Stimulated activated CD8-positive, alpha-beta memory T cell treated with anti-CD3 and anti-CD28 coated beads, Interleukin-4, amount 100 ng/mL, for 48 hours (primary cell): ENCODE measurements at regions not wholly inside any gene's neighbourhood (a gene's known extent, or its start where the extent isn't known, plus 50 kb on each side); places are given as distances from the start of the nearest gene placed in this dataset.

ENCODE experiments used
- DNase-seq: peaks from one replicate; pipeline ENCODE4 v3.0.0-alpha.2; 2020

DNA sequence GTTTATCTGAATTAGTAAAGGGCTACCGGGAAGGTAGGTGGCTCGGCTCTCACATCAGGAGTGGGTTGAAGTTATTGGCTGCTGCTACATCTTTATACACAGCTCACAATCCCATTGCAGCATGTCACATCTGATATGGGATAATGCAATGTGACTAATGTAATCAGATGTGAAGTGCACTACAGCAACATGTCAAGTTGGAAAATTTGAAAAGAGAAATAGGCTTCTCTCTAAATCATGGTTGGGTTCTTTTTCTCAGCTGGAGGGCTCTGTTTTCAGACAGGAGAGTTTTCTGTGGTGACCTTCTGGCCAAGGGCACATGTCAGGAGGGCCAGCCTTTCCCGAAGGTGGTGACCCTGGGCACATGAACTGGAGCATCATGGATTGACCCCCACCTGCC, 337.5 kb downstream of the HRH4 start:
- no peak for DNase-seq

DNA sequence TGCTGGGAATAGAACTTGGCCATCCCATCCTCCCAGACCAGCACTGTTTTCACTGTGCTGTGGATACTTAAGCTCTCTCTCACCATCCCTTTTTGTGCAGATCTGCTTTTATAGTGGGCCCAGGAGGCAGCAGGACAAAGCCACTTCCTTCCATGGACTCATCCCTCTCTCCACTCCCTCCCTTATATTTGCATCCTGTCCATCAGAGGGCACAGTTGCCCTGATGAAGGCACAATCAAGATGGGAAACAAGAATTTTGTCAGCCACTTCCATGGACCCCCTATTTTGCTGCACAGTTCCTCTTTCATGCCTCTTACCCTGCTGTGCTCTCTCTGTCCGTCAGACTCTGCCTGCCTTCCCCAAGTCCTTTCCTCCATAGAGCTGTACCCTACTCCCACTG, 338.7 kb downstream of the HRH4 start:
- DNase-seq: no peak

DNA sequence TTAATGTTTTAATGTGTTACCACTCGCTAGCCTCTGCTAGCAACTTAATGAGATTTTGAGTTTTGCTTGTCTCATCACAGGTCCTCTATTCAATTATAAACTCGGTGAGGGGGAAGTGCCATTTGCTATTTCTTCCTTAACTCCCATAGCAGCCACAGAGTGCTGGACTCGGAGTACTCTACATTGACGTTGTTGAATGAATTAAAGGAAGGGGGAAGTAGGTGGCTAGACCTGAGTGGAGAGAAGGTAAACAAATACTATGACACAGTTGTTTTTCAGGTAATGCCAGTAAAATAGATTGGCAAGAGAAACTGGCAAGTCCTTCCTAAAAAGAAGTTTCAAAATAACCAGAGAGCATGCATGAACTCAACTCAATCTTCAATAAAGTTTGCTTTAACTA, 339.3 kb downstream of the HRH4 start:
- no peak for DNase-seq

DNA sequence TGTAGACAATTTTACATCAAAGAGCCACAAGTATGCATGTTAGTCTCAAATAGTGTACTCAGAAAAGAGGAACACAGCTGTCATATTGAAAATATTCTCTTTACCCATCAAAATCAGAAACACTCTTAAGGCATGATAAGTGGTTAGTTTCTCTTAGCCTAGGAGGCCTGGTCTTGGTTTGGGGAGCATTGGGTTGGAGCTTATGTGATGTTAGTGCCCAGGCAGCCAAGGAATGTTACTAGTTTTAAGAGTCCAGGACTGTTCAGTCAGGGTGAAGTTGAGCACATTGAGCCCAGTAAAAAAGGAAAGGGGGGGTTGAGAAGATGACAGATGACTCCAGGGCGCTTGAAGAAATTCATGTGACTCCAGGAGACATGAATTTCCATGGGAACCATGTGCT, 340.6 kb downstream of the HRH4 start:
- DNase-seq: no peak

GRCh38 chr18:24802456-24802855, 342.0 kb downstream of the HRH4 start:
- no peak for DNase-seq

DNA sequence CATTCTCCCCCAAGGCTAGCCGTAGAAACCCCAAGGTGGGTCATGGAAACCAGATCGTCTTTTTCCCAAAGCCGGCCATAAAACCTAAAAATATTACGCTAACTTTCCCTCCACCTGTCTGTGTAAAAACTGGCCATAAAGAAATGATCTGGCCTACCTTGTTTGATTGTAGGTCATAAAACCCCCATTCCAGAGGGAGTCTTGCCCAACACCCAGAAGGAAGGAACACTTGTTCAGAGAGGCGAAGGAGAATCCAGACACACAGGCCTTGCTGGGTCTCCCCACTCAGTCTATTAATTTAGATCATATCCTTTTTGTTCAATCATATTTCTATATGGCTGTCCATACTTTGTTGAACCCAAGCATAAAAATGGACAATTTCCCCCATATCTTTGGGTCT, 344.7 kb downstream of the HRH4 start:
- DNase-seq: no peak

DNA sequence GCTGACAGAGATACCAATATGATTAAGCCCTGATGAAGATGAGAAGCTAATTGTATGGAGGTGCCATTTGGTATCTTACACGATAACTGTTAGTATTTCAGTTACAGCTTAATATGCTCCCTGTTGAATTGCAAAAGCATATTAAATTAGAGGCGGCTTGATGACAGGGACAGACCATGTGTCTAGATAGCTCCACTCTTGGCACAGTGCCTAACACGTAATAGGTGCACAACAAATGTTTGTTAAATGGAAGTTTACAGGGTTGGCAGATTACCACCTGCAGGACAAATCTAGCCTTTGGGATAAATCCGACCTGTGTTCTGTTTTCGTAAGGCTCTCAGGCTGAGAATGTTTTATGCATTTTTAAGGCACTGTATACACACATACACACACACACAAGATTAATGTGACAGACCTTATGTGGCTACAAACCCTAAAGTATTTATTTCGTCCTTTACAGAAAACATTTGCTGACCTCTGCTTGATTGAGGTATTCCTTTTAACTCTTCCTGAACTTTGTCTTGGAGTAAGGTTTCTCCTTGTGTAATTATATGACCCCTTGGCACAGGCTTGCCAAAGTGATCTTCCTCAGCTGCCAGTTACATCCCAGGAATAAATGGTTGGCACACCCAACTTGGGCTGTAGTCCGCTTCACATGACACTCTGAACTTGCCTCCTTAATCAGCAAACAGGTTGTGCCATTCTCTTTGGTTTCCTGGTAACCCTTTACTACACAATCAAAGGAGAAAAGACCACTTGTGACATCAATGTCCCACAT, 348.9 kb downstream of the HRH4 start:
- DNase-seq: no peak

DNA sequence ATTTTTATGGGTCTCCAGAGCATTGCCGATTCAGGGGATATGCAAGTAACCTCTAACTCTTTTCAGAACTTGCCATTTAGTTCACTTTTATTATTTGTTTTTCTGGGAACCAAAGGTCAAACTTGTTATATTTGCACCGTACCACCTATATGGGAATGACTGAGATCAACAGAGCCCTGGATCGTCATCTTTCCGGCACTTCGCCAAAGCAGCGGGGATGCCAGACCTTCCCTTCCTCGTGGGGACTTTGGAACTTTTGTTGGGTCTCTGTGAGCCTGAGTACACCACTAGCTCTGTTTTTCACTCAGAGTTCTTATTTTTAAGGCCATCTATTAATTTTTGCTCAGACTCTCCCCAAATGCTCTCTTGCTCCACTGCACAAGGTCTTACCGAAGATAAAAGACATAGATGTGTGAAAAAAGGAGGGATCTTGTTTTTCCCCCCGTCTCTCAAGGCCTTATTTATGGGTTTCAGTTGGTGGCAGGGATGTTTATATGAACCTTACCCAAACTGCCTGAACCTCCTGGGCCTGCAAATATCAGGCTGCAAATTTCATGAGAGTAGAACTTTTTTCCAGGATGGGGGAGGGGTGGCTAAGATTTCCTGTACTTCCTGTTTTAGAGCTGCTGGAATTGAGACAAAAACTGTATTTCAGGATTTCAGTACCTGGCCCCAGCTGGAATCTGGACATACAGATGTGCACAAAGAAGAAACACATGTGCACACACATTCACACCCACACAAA, 350.3 kb downstream of the HRH4 start:
- DNase-seq: no peak

- no peak for DNase-seq
Measured at GRCh38 chr18:24811950-24812681, 351.7 kb downstream of the HRH4 start.

DNA sequence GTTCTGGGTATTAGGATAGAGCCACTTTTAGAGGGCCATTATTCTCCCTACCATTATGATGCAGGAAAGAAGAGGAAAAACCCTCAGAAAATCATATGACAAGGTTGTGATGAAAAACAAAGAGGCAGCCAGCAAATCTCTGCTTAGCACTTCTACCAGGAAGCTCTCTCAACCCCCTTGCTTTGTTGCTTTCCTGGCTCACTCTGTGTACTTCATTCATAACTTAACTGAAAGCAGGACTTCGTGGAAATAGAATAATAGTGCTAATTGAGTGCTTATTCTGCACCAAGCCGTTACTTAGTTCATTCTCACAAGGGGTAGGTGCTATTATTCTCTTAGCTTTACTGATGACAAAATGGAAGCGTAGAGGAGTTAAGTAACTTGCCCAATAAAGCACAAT, 354.1 kb downstream of the HRH4 start:
- DNase-seq: no peak

DNA sequence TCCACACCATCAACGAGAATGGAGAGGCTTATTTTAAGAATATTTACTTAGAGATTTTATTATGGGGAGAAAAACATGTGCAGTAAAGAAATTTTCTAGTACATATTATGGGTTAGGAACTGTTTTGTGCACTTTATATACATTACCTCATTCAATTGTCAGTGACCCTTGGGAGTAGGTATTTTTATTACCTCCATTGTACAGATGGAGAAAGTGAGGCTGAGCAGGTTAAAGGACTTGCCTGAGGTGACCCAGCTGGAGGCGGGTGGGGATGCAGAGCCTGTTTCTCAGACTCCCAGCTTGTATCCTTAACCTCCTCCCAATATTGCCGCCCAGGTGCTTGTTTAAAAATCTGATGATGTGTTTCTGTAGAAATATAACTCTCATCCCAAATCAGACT, 356.7 kb downstream of the HRH4 start:
- DNase-seq: no peak

GRCh38 chr18:24817587-24818371, 357.3 kb downstream of the HRH4 start:
- DNase-seq: no peak

DNA sequence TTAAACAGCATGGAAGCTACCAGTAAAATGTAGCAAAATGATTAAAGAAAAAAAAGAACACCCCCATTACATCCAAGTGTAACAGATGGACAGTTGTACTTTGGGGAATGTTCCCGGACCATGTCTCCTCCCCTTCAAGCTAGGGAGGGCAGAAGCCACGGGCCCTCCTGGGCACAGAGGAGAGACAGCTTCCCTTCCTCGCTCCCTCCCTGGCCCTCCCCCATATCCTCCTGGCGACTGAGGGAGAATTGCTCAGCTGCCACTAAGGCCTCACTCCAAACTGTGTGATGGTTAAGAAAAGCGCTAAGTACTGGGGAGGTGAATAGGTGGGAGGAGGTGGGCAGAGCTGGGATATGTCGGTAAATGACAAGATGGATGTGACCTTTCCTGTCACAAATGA, 358.0 kb downstream of the HRH4 start:
- DNase-seq: no peak

DNA sequence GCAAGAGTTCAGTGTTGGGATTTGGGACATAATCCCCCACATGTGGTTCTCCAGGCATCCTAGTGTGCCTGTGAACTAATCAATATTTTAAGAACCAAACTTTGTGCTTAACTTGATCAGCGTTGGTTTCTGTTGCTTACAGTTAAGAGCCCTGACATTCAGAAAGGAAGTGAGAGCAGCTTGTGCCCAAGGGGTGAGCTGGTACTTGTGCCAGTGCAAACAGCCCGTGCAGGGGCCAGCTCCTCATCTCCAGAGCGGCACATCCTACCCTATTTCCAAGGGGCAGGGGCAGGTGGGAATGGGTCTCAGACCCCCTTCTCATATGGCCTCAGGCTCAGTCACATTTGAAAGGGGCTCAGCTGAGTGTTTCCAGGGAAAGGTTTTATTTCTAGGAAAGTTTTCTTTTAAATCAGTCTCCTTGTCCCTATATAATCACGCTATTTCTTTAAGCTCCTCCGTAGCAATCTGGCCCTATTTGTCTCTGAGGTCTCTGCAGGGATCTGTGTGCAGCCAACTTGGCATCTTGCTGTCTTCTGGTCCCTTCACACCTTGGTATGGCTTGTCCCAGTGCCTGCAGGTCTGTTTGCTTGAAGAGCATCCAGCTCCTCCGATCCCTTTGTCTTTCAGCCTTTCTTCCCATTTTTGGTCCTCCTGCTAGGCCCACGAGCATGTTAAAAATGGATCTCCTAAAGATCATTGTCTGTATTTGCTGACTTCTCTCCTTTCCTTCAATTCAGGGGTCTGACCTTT, 358.9 kb downstream of the HRH4 start:
- no peak for DNase-seq

DNA sequence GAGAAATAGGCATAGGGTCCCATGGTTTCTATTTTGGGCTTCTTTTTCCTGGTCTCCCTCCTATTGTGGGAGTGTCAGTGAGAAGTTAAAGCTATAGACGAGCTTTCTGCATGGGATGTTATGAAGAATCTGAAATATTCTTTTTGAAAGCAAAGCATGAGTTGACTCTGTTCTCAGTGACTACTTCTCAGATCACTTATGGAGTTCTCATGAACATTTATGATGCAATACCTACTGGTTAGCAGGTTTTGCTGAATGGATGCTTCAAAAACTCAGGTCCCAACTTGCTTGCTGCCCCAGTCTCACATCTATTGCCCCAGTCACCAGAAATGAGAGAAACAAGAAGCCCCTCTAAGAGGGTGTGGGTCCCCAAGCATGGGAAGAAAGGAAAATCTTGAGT, 365.0 kb downstream of the HRH4 start:
- no peak for DNase-seq

DNA sequence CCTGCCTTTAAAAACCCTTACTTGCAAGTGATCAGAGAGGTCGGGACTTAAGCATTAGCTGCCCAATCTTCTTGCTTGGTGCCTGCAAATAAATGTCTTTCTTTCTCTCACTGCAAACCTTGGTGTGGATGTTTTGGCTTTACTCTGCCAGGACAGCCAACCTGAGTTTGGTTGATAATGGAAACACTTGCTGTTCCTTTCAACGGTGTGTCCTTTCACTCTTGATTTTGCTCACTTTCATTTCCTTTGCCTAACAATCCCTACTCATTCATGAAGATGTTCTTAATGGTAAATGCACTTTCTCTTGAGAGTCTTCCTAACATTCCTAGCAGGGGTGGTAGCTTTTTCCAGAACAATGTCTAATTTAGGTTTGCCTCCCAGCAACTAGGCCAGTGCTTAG, 366.2 kb downstream of the HRH4 start:
- DNase-seq: no peak

- no peak for DNase-seq
Measured at GRCh38 chr18:24827501-24827900, 367.1 kb downstream of the HRH4 start.

DNA sequence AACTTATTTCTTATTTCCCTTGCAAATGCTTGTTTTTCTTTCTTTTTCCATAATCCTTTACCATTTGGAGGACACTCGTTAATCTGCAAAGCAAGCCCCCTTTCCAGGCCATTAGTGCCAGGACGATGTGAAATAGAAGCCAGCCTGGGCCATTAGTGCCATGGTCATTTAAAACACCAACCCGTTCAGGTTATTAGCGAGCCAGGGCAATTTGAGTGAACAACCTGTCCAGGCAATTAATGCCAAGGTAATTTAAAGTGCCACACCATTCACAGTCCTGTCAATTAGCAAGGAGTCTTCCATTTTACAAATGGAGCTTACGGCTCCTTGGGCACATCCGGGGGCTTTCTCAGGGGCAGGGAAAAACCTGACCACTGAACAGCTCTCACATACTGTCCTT, 370.6 kb downstream of the HRH4 start:
- DNase-seq: no peak

GRCh38 chr18:24831871-24832665, 371.6 kb downstream of the HRH4 start:
- no peak for DNase-seq

DNA sequence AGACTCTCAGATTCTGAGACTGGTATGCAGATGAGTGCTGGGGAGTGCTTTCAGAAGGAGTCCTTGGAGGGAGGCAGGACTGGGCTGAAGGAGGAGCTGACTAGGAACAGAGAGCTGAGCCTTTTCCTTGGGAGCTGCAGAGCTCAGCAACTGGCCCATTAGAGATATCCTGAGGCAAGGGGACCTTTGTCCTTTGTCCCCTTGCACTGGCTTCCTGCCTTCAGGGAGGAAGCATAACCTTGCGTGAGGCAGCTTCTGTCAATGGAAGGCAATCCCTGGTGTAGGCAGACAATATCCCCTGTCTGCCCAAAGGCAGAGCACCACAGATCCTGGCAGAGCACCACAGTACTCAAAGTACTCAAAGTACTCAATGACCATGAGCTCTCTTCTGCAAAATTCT, 375.3 kb downstream of the HRH4 start:
- DNase-seq: no peak

- no peak for DNase-seq
Measured at GRCh38 chr18:24837066-24837465, 376.6 kb downstream of the HRH4 start.

- DNase-seq: no peak
Measured at GRCh38 chr18:24840051-24840450, 379.6 kb downstream of the HRH4 start.
